Adipose tissue (tissue), 3 donors: ENCODE measurements at regions not wholly inside any gene's neighbourhood (a gene's known extent, or its start where the extent isn't known, plus 50 kb on each side); places are given as distances from the start of the nearest gene placed in this dataset.
"Not testable (repeated sequence)": the region's sequence is repeated elsewhere in the genome, so short reads cannot be mapped to it uniquely, and the experiment has no call there.

Source experiments
- H3K27ac ChIP-seq: one replicate; pipeline ENCODE4 v1.5.1; 2013; ENCODE audit warnings: low read depth, low read length
- WGBS, 3 donors: extraction: QIAGEN DNeasy Blood & Tissue Kit; methylation state at CpG; one replicate each; pipeline ENCODE4 v1.1.7; 2013; 5-methylcytosine and 5-hydroxymethylcytosine counted together
- donor health status: healthy with polysubstance abuse.
- donor health status: Bipolar disorder and iron deficiency.
- donor health status: healthy.

GRCh38 chr2:11877764-11878163, 131.3 kb downstream of the LPIN1 start:
- 85 to 96% (median 96%) methylated on average over 3 of the region's 3 CpGs for WGBS, 3 donors
- H3K27ac ChIP-seq = no peak overlapping the region

GRCh38 chr2:11885253-11885652, 138.8 kb downstream of the LPIN1 start:
- 66 to 83% (median 73%) methylated on average over 4 of the region's 4 CpGs for WGBS, 3 donors

GRCh38 chr2:11886899-11887298, 140.5 kb downstream of the LPIN1 start:
- WGBS, 3 donors = 79 to 86% (median 82%) methylated on average over 8 of the region's 8 CpGs
- H3K27ac ChIP-seq = not testable (repeated sequence)

More at GRCh38 chr2:11885253-11885652, 138.8 kb downstream of the LPIN1 start:
- not testable (repeated sequence) for H3K27ac ChIP-seq

GRCh38 chr2:11889101-11889850, 142.8 kb downstream of the LPIN1 start:
- WGBS, 3 donors = 68 to 78% (median 70%) methylated on average over 2 of the region's 2 CpGs
- H3K27ac ChIP-seq = no peak overlapping the region

GRCh38 chr2:11889854-11890253, 143.4 kb downstream of the LPIN1 start:
- 70 to 95% (median 89%) methylated on average over 1 of the region's 1 CpG for WGBS, 3 donors
- H3K27ac ChIP-seq = no peak overlapping the region

GRCh38 chr2:11891028-11891427, 144.6 kb downstream of the LPIN1 start:
- 63 to 83% (median 74%) methylated on average over 5 of the region's 5 CpGs for WGBS, 3 donors
- H3K27ac ChIP-seq = no peak overlapping the region

- 87 to 90% (median 90%) methylated on average over 4 of the region's 4 CpGs for WGBS, 3 donors
- no peak overlapping the region for H3K27ac ChIP-seq
Observed at GRCh38 chr2:11891671-11892440, 145.4 kb downstream of the LPIN1 start.

GRCh38 chr2:11896386-11896785, 150.0 kb downstream of the LPIN1 start:
- 62 to 73% (median 66%) methylated on average over 3 of the region's 3 CpGs for WGBS, 3 donors
- no peak overlapping the region for H3K27ac ChIP-seq

GRCh38 chr2:11898576-11898975, 152.1 kb downstream of the LPIN1 start:
- H3K27ac ChIP-seq = no peak overlapping the region
- 56 to 74% (median 65%) methylated on average over 3 of the region's 3 CpGs for WGBS, 3 donors

- WGBS, 3 donors = 84 to 92% (median 86%) methylated on average over 7 of the region's 7 CpGs
- no peak overlapping the region for H3K27ac ChIP-seq
Observed at GRCh38 chr2:11899264-11899818, 152.9 kb downstream of the LPIN1 start.

- not testable (repeated sequence) for H3K27ac ChIP-seq
Observed at GRCh38 chr2:11900891-11901290, 154.5 kb downstream of the LPIN1 start.

GRCh38 chr2:11901351-11902069, 155.1 kb downstream of the LPIN1 start:
- 91 to 94% (median 94%) methylated on average over 16 of the region's 16 CpGs for WGBS, 3 donors

More at GRCh38 chr2:11900891-11901290, 154.5 kb downstream of the LPIN1 start:
- 74 to 86% (median 79%) methylated on average over 4 of the region's 4 CpGs for WGBS, 3 donors

GRCh38 chr2:11903085-11903606, 156.7 kb downstream of the LPIN1 start:
- 51 to 91% (median 76%) methylated on average over 4 of the region's 4 CpGs for WGBS, 3 donors
- H3K27ac ChIP-seq = no peak overlapping the region

More at GRCh38 chr2:11901351-11902069, 155.1 kb downstream of the LPIN1 start:
- H3K27ac ChIP-seq = no peak overlapping the region

GRCh38 chr2:11904029-11904428, 157.6 kb downstream of the LPIN1 start:
- 71 to 84% (median 76%) methylated on average over 5 of the region's 5 CpGs for WGBS, 3 donors
- H3K27ac ChIP-seq = no peak overlapping the region

- 69 to 77% (median 77%) methylated on average over 3 of the region's 3 CpGs for WGBS, 3 donors
- no peak overlapping the region for H3K27ac ChIP-seq
Observed at GRCh38 chr2:11904941-11905340, 158.5 kb downstream of the LPIN1 start.

GRCh38 chr2:11907190-11907589, 160.8 kb downstream of the LPIN1 start:
- H3K27ac ChIP-seq = no peak overlapping the region
- 45 to 85% (median 51%) methylated on average over 6 of the region's 6 CpGs for WGBS, 3 donors

- WGBS, 3 donors = 77 to 91% (median 85%) methylated on average over 3 of the region's 3 CpGs
- H3K27ac ChIP-seq = no peak overlapping the region
Observed at GRCh38 chr2:11910971-11911370, 164.5 kb downstream of the LPIN1 start.

- H3K27ac ChIP-seq = no peak overlapping the region
- 96 to 100% (median 98%) methylated on average over 1 of the region's 1 CpG for WGBS, 3 donors
Observed at GRCh38 chr2:11912980-11913379, 166.5 kb downstream of the LPIN1 start.
